SU-DHL-6 (cell line): ENCODE measurements at regions not wholly inside any gene's neighbourhood (a gene's known extent, or its start where the extent isn't known, plus 50 kb on each side); places are given as distances from the start of the nearest gene placed in this dataset.
"Not testable (repeated sequence)": the region's sequence is repeated elsewhere in the genome, so short reads cannot be mapped to it uniquely, and the experiment has no call there.

Source experiments
- CTCF ChIP-seq: fragments of 200-600 bp; sonication (generic); IDR thresholded peaks from one replicate; pipeline ENCODE4 v1.5.1; 2017; ENCODE audit warnings: antibody characterized with exemption, mild to moderate bottlenecking, low read length, moderate library complexity; ENCODE audit not compliant: insufficient read depth, poor library complexity, severe bottlenecking
- EZH2phosphoT487 ChIP-seq: fragments of 200-600 bp; sonication (generic), shearing (Covaris generic); conservative IDR thresholded peaks from 2 replicates; pipeline ENCODE4 v1.6.1; 2018; ENCODE audit warnings: mild to moderate bottlenecking, antibody characterized with exemption, low read length, moderate library complexity, mixed read lengths

DNA sequence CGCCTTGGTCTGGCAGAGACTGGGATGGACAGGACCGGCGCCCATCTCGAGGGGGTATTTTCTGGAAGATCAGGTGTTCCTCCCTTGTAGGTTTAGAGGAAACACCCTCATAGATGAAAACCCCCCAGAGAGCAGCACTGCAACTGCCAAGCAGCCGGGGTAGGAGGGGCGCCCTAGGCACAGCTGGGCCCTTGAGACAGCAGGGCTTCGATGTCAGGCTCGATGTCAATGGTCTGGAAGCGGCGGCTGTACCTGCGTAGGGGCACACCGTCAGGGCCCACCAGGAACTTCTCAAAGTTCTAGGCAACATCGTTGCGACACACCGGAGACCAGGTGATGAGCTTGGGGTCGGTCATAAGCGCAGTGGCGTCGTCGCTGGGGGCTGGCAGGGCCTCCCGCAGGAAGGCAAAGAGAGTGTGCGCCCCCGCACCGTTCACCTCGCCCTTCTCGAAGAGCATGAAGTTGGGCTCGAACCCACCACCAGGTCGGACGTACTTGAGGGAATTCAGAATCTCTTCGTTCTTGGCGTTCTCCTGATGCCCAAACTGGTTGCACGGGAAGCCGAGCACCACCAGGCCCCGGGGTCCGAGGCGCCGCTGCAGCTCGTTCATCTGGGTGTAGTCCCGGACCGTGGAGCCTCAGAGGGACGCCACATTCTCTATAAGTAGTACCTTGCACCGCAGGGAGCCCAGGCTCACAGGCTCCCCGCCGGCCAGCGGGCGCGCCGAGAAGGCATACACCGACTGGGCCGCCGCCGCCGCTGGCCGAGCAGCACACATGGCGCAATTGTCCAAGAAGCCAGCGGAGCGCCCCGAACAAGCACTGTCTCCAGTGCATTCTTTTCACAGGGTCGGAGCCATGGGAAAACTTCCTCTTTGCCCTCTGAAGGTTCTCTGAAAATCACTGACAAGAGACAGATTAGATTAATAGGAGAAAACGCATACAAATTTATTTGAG lies 59.0 kb upstream of the ATXN3L start:
- not testable (repeated sequence) for TF ChIP-seq CTCF, EZH2phosphoT487
